GM23338 (cell line): ENCODE measurements at regions not wholly inside any gene's neighbourhood (a gene's known extent, or its start where the extent isn't known, plus 50 kb on each side); places are given as distances from the start of the nearest gene placed in this dataset.

Experiments used
- CREB1 ChIP-seq: fragments of 250-450 bp; sonication (Bioruptor Pico); IDR thresholded peaks from 2 replicates; pipeline ENCODE4 v1.5.0; 2020; ENCODE audit warnings: low read depth, mild to moderate bottlenecking, moderate library complexity
- POLR2AphosphoS5 ChIP-seq: IDR thresholded peaks from 2 replicates; pipeline ENCODE4 v1.6.1; 2016; ENCODE audit warnings: antibody characterized with exemption, low read depth
- ZNF331 ChIP-seq: fragments of 250-450 bp; sonication (Bioruptor Pico); IDR thresholded peaks from 2 replicates; pipeline ENCODE4 v1.5.0; 2020; ENCODE audit warnings: low read depth, mild to moderate bottlenecking, moderate library complexity
- ZNF462 ChIP-seq: fragments of 250-450 bp; sonication (Bioruptor Pico); IDR thresholded peaks from 2 replicates; pipeline ENCODE4 v1.5.0; 2020; ENCODE audit warnings: mild to moderate bottlenecking, moderate library complexity
- TF ChIP-seq, protein P1 (sequence below): IDR thresholded peaks from one replicate; pipeline ENCODE4 v1.6.1; 2018; ENCODE audit warnings: antibody characterized with exemption; ENCODE audit not compliant: unreplicated experiment

DNA sequence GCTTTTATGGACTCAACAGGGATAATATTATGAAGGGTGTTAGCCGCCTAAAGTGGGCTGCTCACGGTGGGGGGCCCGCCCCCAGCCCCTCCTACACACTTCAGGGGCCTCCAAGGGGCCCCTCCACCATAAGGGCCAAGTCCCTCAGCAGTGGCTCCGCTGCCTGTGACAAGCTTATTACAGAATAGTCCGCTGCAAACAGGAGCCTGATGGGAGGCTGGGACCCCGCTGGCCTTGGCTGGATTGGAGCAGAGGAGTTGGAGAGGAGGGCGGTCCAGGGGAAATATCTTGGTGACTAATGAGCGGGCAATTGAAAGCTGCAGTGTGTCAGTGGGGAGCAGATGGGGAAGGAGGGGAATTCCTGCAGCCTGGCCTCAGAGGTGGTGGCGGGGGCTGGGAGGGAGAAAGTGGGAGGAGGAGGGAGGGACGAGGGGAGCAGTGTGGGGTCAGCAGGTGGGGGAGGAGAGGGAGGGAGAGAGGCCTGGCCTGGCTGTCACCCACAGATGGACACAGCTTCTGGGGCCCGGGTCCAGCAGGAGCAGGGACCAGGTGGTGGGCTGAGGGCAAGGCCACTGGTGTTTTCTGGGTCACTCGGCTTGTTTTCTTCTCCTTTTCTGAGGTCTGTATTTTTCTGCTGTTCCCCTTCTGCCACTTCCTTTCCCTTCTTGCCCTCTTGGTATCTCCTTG is 57.6 kb upstream of the FOXP4 start (continued):
- TF ChIP-seq, protein P1, sequence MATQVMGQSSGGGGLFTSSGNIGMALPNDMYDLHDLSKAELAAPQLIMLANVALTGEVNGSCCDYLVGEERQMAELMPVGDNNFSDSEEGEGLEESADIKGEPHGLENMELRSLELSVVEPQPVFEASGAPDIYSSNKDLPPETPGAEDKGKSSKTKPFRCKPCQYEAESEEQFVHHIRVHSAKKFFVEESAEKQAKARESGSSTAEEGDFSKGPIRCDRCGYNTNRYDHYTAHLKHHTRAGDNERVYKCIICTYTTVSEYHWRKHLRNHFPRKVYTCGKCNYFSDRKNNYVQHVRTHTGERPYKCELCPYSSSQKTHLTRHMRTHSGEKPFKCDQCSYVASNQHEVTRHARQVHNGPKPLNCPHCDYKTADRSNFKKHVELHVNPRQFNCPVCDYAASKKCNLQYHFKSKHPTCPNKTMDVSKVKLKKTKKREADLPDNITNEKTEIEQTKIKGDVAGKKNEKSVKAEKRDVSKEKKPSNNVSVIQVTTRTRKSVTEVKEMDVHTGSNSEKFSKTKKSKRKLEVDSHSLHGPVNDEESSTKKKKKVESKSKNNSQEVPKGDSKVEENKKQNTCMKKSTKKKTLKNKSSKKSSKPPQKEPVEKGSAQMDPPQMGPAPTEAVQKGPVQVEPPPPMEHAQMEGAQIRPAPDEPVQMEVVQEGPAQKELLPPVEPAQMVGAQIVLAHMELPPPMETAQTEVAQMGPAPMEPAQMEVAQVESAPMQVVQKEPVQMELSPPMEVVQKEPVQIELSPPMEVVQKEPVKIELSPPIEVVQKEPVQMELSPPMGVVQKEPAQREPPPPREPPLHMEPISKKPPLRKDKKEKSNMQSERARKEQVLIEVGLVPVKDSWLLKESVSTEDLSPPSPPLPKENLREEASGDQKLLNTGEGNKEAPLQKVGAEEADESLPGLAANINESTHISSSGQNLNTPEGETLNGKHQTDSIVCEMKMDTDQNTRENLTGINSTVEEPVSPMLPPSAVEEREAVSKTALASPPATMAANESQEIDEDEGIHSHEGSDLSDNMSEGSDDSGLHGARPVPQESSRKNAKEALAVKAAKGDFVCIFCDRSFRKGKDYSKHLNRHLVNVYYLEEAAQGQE = no peak
- TF ChIP-seq ZNF462 (CRISPR knock-in tag) (no peak), CREB1 (CRISPR knock-in tag) (no peak), ZNF331 (CRISPR knock-in tag) (no peak), POLR2AphosphoS5 (no peak)
